ENCODE measurements at regions not wholly inside any gene's neighbourhood (a gene's known extent, or its start where the extent isn't known, plus 50 kb on each side); places are given as distances from the start of the nearest gene placed in this dataset.

DNA sequence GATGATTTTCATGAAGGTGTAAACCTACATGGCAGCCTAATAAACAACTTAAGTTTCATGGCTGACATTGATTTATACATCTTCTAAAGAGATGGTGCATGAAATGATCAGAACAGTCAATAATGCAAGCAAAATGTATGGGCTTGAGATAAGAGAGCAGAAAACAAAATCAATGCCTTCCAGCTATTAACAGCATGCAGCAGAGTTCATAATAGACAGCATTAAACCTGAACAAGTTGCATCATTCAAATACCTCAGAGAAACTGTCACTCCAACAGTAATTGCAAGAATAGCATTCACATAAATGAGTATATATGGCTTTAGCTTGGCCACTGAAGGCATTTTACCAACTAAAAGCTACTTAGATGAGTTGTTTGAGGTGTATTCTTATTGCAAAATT is 319.6 kb upstream of the ARID1B start:
- TF ChIP-seq EP300 (IDR thresholded peaks at IDR 0.05), result no peak
- TF ChIP-seq, protein P1, sequence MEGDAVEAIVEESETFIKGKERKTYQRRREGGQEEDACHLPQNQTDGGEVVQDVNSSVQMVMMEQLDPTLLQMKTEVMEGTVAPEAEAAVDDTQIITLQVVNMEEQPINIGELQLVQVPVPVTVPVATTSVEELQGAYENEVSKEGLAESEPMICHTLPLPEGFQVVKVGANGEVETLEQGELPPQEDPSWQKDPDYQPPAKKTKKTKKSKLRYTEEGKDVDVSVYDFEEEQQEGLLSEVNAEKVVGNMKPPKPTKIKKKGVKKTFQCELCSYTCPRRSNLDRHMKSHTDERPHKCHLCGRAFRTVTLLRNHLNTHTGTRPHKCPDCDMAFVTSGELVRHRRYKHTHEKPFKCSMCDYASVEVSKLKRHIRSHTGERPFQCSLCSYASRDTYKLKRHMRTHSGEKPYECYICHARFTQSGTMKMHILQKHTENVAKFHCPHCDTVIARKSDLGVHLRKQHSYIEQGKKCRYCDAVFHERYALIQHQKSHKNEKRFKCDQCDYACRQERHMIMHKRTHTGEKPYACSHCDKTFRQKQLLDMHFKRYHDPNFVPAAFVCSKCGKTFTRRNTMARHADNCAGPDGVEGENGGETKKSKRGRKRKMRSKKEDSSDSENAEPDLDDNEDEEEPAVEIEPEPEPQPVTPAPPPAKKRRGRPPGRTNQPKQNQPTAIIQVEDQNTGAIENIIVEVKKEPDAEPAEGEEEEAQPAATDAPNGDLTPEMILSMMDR (IDR thresholded peaks at IDR 0.05), result no peak
- TF ChIP-seq PHF8 (IDR thresholded peaks at IDR 0.05; ENCODE audit: borderline replicate concordance, low read depth), result no peak
- TF ChIP-seq, protein P2, sequence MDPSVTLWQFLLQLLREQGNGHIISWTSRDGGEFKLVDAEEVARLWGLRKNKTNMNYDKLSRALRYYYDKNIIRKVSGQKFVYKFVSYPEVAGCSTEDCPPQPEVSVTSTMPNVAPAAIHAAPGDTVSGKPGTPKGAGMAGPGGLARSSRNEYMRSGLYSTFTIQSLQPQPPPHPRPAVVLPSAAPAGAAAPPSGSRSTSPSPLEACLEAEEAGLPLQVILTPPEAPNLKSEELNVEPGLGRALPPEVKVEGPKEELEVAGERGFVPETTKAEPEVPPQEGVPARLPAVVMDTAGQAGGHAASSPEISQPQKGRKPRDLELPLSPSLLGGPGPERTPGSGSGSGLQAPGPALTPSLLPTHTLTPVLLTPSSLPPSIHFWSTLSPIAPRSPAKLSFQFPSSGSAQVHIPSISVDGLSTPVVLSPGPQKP (IDR thresholded peaks at IDR 0.05; ENCODE audit: low read depth, low read length), result no peak
- no peak for TF ChIP-seq RAD21 (conservative IDR thresholded peaks at IDR 0.05 in 1 of 2, IDR thresholded peaks at IDR 0.05 in 1 of 2)
- TF ChIP-seq MAZ (IDR thresholded peaks at IDR 0.05; ENCODE audit: borderline replicate concordance, low read depth, low read length), result no peak
- TF ChIP-seq POLR2AphosphoS2 (conservative IDR thresholded peaks at IDR 0.05; ENCODE audit: low read length), result no peak
- TF ChIP-seq SMC3 (IDR thresholded peaks at IDR 0.05), result no peak
- no peak for TF ChIP-seq ZFP36 (IDR thresholded peaks at IDR 0.05; ENCODE audit: borderline replicate concordance, partially characterized antibody)

All from A549 (cell line).